ENCODE measurements at regions not wholly inside any gene's neighbourhood (a gene's known extent, or its start where the extent isn't known, plus 50 kb on each side); places are given as distances from the start of the nearest gene placed in this dataset.
"Not testable (repeated sequence)": the region's sequence is repeated elsewhere in the genome, so short reads cannot be mapped to it uniquely, and the experiment has no call there.

GRCh38 chr10:117626228-117626627, 83.7 kb downstream of the EMX2 start:
- no peak for FAIRE-seq
- 52% methylated on average over 8 of the region's 8 CpGs for WGBS (ENCODE audit: missing lambda C conversion rate)
- Histone ChIP-seq H3K4me2 (no peak overlapping the region), H3K4me3 (no peak overlapping the region), H3K9me3 (no peaks in the 10 kb centered on the region), H3K4me1 (no peaks in the 10 kb centered on the region), H3K27ac (no peak overlapping the region)
- no peak for DNase-seq (ENCODE audit: low read depth in 1 of 2, low spot score in 1 of 2)
- POLR2A ChIA-PET: no interaction called here
- CTCF ChIA-PET: no interaction called here
- ATAC-seq: no peak
- no peak for TF ChIP-seq ZFP36 (IDR thresholded peaks at IDR 0.05; ENCODE audit: borderline replicate concordance, partially characterized antibody)
- no peak for TF ChIP-seq JUN (IDR thresholded peaks at IDR 0.05)
- TF ChIP-seq CHD4 (IDR thresholded peaks at IDR 0.05; ENCODE audit: borderline replicate concordance): no peak
- no peak for TF ChIP-seq PBX3 (IDR thresholded peaks at IDR 0.05)
- no peak for TF ChIP-seq ESRRA (IDR thresholded peaks at IDR 0.05; ENCODE audit: borderline replicate concordance, low read length)
- TF ChIP-seq RARB (CRISPR knock-in tag; IDR thresholded peaks at IDR 0.05): no peak
- no peak for TF ChIP-seq E2F6 (IDR thresholded peaks at IDR 0.05; ENCODE audit: borderline replicate concordance, low read depth)
- TF ChIP-seq CBX2 (IDR thresholded peaks at IDR 0.05; ENCODE audit: borderline replicate concordance, low read depth): no peak
- TF ChIP-seq NFE2L2 (conservative IDR thresholded peaks at IDR 0.05; ENCODE audit: low read length): no peak
- TF ChIP-seq HOXB13 (CRISPR knock-in tag; IDR thresholded peaks at IDR 0.05; ENCODE audit: low read depth): no peak
- TF ChIP-seq MYC (IDR thresholded peaks at IDR 0.05; ENCODE audit: borderline replicate concordance, low read length): no peak

GRCh38 chr10:117627561-117627960, 85.0 kb downstream of the EMX2 start:
- WGBS (ENCODE audit: missing lambda C conversion rate): 60% methylated on average over 4 of the region's 4 CpGs
- no peak for FAIRE-seq

GRCh38 chr10:117629717-117630116, 87.2 kb downstream of the EMX2 start:
- H3K4me2 ChIP-seq; H3K27ac ChIP-seq; POLR2A ChIA-PET; DNase-seq (ENCODE audit: low read depth in 1 of 2, low spot score in 1 of 2); FAIRE-seq; CTCF ChIA-PET; H3K9me3 ChIP-seq; H3K4me1 ChIP-seq; ATAC-seq; H3K4me3 ChIP-seq: not testable (repeated sequence)
- WGBS (ENCODE audit: missing lambda C conversion rate): 84% methylated on average over 9 of the region's 9 CpGs

More at GRCh38 chr10:117627561-117627960, 85.0 kb downstream of the EMX2 start:
- Histone ChIP-seq H3K4me2 (no peak overlapping the region), H3K27ac (no peak overlapping the region), H3K9me3 (no peaks in the 10 kb centered on the region), H3K4me1 (no peaks in the 10 kb centered on the region), H3K4me3 (no peak overlapping the region)
- ChIA-PET POLR2A (no interaction called here), CTCF (interaction anchor here (1.1 kb wide), 1 partner anchor 19 kb away, joined by 3 read pairs; no protein-coding TSS in a partner anchor)
- TF ChIP-seq USF2 (IDR thresholded peaks at IDR 0.05) (no peak), POLR2AphosphoS2 (conservative IDR thresholded peaks at IDR 0.05; ENCODE audit: low read length) (no peak), ZNF302 (CRISPR knock-in tag; IDR thresholded peaks at IDR 0.05) (no peak), TFCP2L1 (CRISPR knock-in tag; IDR thresholded peaks at IDR 0.05) (no peak), KDM1A (IDR thresholded peaks at IDR 0.05; ENCODE audit: low read depth) (no peak), FOXS1 (CRISPR knock-in tag; IDR thresholded peaks at IDR 0.05) (no peak), RCOR1 (IDR thresholded peaks at IDR 0.05; ENCODE audit: low read depth, low read length) (no peak), RAD21 (conservative IDR thresholded peaks at IDR 0.05 in 1 of 2, IDR thresholded peaks at IDR 0.05 in 1 of 2) (no peak), BCL3 (IDR thresholded peaks at IDR 0.05) (no peak), HMGXB4 (CRISPR knock-in tag; IDR thresholded peaks at IDR 0.05; ENCODE audit: borderline replicate concordance) (no peak), E2F6 (IDR thresholded peaks at IDR 0.05; ENCODE audit: borderline replicate concordance, low read depth) (no peak), HES2 (IDR thresholded peaks at IDR 0.05) (no peak), MAFK (IDR thresholded peaks at IDR 0.05; ENCODE audit: partially characterized antibody) (no peak)
- ATAC-seq: no peak
- no peak for DNase-seq (ENCODE audit: low read depth in 1 of 2, low spot score in 1 of 2)

All from A549 (cell line).